HepG2 (cell line): ENCODE measurements at regions not wholly inside any gene's neighbourhood (a gene's known extent, or its start where the extent isn't known, plus 50 kb on each side); places are given as distances from the start of the nearest gene placed in this dataset.

Experiments
- ATAC-seq: fragments of 200-7000 bp; cut with Tn5 transposase; 3 replicates; pipeline ENCODE4 v1.9.1; 2020; ENCODE audit warnings: mild to moderate bottlenecking, moderate library complexity
- BruUV-seq: library from RNA; stranded (reverse); fragments of 400-500 nt; replicated peaks from 2 replicates; lab custom pipeline; 2021; lab: Mats Ljungman, UMichigan
- CTCF ChIA-PET: fragments of 300-600 bp; formaldehyde crosslinking; extraction: SDS; loops from one replicate; lab custom pipeline; 2021; ENCODE audit warnings: low total read pairs, inconsistent platforms, low intra/inter-chr PET ratio; lab: Yijun Ruan, JAX
- POLR2A ChIA-PET: fragments of 350-600 bp; sonication (Branson Sonifier 250); formaldehyde crosslinking; loops from one replicate; lab custom pipeline; 2020; ENCODE audit warnings: antibody characterized with exemption, inconsistent platforms; lab: Yijun Ruan, JAX
- DNase-seq: peaks from one replicate; pipeline ENCODE4 v3.0.0-alpha.2; 2015; ENCODE audit warnings: low spot score
- FAIRE-seq: peaks from 3 replicates; lab custom pipeline; 2011; peaks lifted over from hg19 to GRCh38; lab: Jason Lieb, UNC
- H2AFZ ChIP-seq: one replicate; pipeline ENCODE4 v1.6.1; 2011; ENCODE audit warnings: low read length, inconsistent platforms
- H3K27ac ChIP-seq: fragments of 300-600 bp; 3 replicates; pipeline ENCODE4 v1.8.0; 2011; ENCODE audit warnings: mixed run types, mild to moderate bottlenecking, mixed read lengths, low read length, inconsistent platforms; ENCODE audit not compliant: insufficient read depth; ENCODE audit errors: extremely low read length
- H3K27me3 ChIP-seq, 2 experiments: fragments of 200-600 bp in 1 of 2; 2 replicates in 1 of 2; 3 replicates in 1 of 2; pipeline versions ENCODE4 v1.6.0 to v1.8.0; 2011; ENCODE audit warnings: low read length in 2 of 2, mild to moderate bottlenecking in 2 of 2, moderate library complexity in 2 of 2, inconsistent platforms in 1 of 2; ENCODE audit not compliant: insufficient read depth in 2 of 2, control insufficient read depth in 1 of 2
- H3K36me3 ChIP-seq, 2 experiments: fragments of 200-600 bp in 1 of 2; replicated peaks in 1 of 2; 2 replicates in 1 of 2; 3 replicates in 1 of 2; pipeline versions ENCODE4 v1.5.1 to v1.8.0; 2011; ENCODE audit warnings: low read length in 2 of 2, inconsistent platforms in 1 of 2; ENCODE audit not compliant: insufficient read depth in 2 of 2, control insufficient read depth in 1 of 2
- H3K4me1 ChIP-seq: 2 replicates; pipeline ENCODE4 v1.5.1; 2012; ENCODE audit warnings: low read length, inconsistent platforms; ENCODE audit not compliant: insufficient read depth
- H3K4me2 ChIP-seq: 2 replicates; pipeline ENCODE4 v1.6.0; 2011; ENCODE audit warnings: low read depth, low read length, inconsistent platforms
- H3K4me3 ChIP-seq, 3 experiments: fragments of 200-600 bp in 1 of 3; sonication (generic), shearing (Covaris generic) in 1 of 3; replicated peaks in 1 of 3; 2 replicates each; pipeline ENCODE4 v1.5.1; 2011 to 2016; ENCODE audit warnings: low read length in 3 of 3, inconsistent platforms in 2 of 3, low read depth in 2 of 3, mild to moderate bottlenecking in 2 of 3, control low read depth in 1 of 3, mixed read lengths in 1 of 3; ENCODE audit not compliant: insufficient read depth in 1 of 3
- H3K79me2 ChIP-seq: one replicate; pipeline ENCODE4 v1.6.1; 2011; ENCODE audit warnings: low read length, inconsistent platforms; ENCODE audit not compliant: insufficient read depth
- H3K9ac ChIP-seq: 2 replicates; pipeline ENCODE4 v1.6.0; 2011; ENCODE audit warnings: mild to moderate bottlenecking, low read depth, low read length, inconsistent platforms; ENCODE audit not compliant: insufficient read depth
- H3K9me3 ChIP-seq: 2 replicates; pipeline ENCODE4 v1.5.1; 2012; ENCODE audit warnings: mild to moderate bottlenecking, low read length
- H4K20me1 ChIP-seq: 2 replicates; pipeline ENCODE4 v1.6.0; 2011; ENCODE audit warnings: inconsistent platforms, mild to moderate bottlenecking, low read length, moderate library complexity; ENCODE audit not compliant: insufficient read depth
- CENPT ChIP-seq: sonication (generic); formaldehyde crosslinking; IDR thresholded peaks from 2 replicates; pipeline ENCODE4 v1.8.0; 2022; ENCODE audit warnings: low read depth, mild to moderate bottlenecking, moderate library complexity, missing genetic modification reagents
- FOXC1 ChIP-seq: sonication (generic); formaldehyde crosslinking; IDR thresholded peaks from 2 replicates; pipeline ENCODE4 v1.8.0; 2022; ENCODE audit warnings: mild to moderate bottlenecking, missing genetic modification reagents, borderline replicate concordance
- HOXD1 ChIP-seq: sonication (generic); formaldehyde crosslinking; IDR thresholded peaks from 2 replicates; pipeline ENCODE4 v1.5.0; 2020; ENCODE audit warnings: missing genetic modification reagents
- ISX ChIP-seq: sonication (generic); formaldehyde crosslinking; conservative IDR thresholded peaks from 2 replicates; pipeline ENCODE4 v1.5.0; 2020; ENCODE audit warnings: missing genetic modification reagents
- JARID2 ChIP-seq: sonication (generic); formaldehyde crosslinking; IDR thresholded peaks from 2 replicates; pipeline ENCODE4 v1.8.1; 2023; ENCODE audit warnings: missing genetic modification reagents, inconsistent platforms; ENCODE audit not compliant: insufficient replicate concordance
- NFIB ChIP-seq: sonication (generic); formaldehyde crosslinking; IDR thresholded peaks from 2 replicates; pipeline ENCODE4 v1.9.0; 2021; ENCODE audit warnings: missing genetic modification reagents, mild to moderate bottlenecking, borderline replicate concordance
- NPAS2 ChIP-seq: sonication (generic); formaldehyde crosslinking; IDR thresholded peaks from 2 replicates; pipeline ENCODE4 v1.8.0; 2022; ENCODE audit warnings: mild to moderate bottlenecking, missing genetic modification reagents, borderline replicate concordance
- SKI ChIP-seq: fragments of 450-650 bp; IDR thresholded peaks from one replicate; pipeline ENCODE4 v1.6.1; 2018; ENCODE audit warnings: mild to moderate bottlenecking; ENCODE audit not compliant: partially characterized antibody
- TCF12 ChIP-seq, 2 experiments: fragments of 450-650 bp in 1 of 2; sonication (generic) in 1 of 2; formaldehyde crosslinking in 1 of 2; IDR thresholded peaks; 2 replicates each; pipeline versions ENCODE4 v1.6.1 to v1.8.0; 2017 to 2022; ENCODE audit warnings: antibody characterized with exemption in 1 of 2, mild to moderate bottlenecking in 1 of 2, missing genetic modification reagents in 1 of 2, moderate library complexity in 1 of 2
- TCF7L2 ChIP-seq: IDR thresholded peaks from 2 replicates; pipeline ENCODE4 v1.6.1; 2011; ENCODE audit warnings: mild to moderate bottlenecking, low read depth, low read length, moderate library complexity
- ZNF407 ChIP-seq: sonication (generic); formaldehyde crosslinking; IDR thresholded peaks from one replicate; pipeline ENCODE4 v1.5.1; 2020; ENCODE audit warnings: mild to moderate bottlenecking, missing genetic modification reagents; ENCODE audit errors: not compliant biosample characterization
- ZNF451 ChIP-seq: sonication (generic); formaldehyde crosslinking; IDR thresholded peaks from 2 replicates; pipeline ENCODE4 v1.5.0; 2020; ENCODE audit warnings: mild to moderate bottlenecking, missing genetic modification reagents
- WGBS: methylation state at CpG from one replicate; pipeline ENCODE4 v1.1.6; 2017; ENCODE audit warnings: low lambda C conversion rate; 5-methylcytosine and 5-hydroxymethylcytosine counted together
- in situ Hi-C: cut with HindIII; loops from 2 replicates; pipeline ENCODE4 v1.10.0; 2017; ENCODE audit warnings: low pct_unique_long_range_greater_than_20kb; ENCODE audit not compliant: extremely low pct_ligation_motif_present
- intact Hi-C: fragments of 100-400 bp; cut with micrococcal nuclease; formaldehyde crosslinking; loops from one replicate; pipeline ENCODE4 v1.10.0; 2022; ENCODE audit not compliant: unreplicated experiment

- no TSS peak for BruUV-seq
- H4K20me1 ChIP-seq: no peaks in the 10 kb centered on the region
- ATAC-seq (no peak), DNase-seq (no peak), FAIRE-seq (no peak)
- CTCF ChIA-PET: no interaction called here
- in situ Hi-C loops (no loop called here), intact Hi-C loops (no loop called here)
- peaks cover 0 to 23% of the 10 kb centered on the region in 2 experiments; a peak in 3 of 5 replicates for H3K27me3 ChIP-seq
- H2AFZ ChIP-seq: no peak overlapping the region
- POLR2A ChIA-PET: no interaction called here
- no peaks in the 10 kb centered on the region for H3K9me3 ChIP-seq
- H3K4me2 ChIP-seq: no peak overlapping the region
- H3K27ac ChIP-seq: no peak overlapping the region
- H3K36me3 ChIP-seq: no peaks in the 10 kb centered on the region
- no peaks in the 10 kb centered on the region for H3K79me2 ChIP-seq
- no peak overlapping the region for H3K4me3 ChIP-seq
- H3K9ac ChIP-seq: no peak overlapping the region
- 14% methylated on average over 3 of the region's 3 CpGs for WGBS
- no peaks in the 10 kb centered on the region for H3K4me1 ChIP-seq
- no peak for TF ChIP-seq FOXC1 (CRISPR knock-in tag)
- no peak for TF ChIP-seq JARID2 (CRISPR knock-in tag)
- TF ChIP-seq ZNF451: no peak
- TF ChIP-seq NPAS2 (CRISPR knock-in tag): no peak
- no peak for TF ChIP-seq ZNF407 (CRISPR knock-in tag)
- TF ChIP-seq ISX: no peak
- no peak for TF ChIP-seq CENPT (CRISPR knock-in tag)
- no peak for TF ChIP-seq HOXD1
- TF ChIP-seq NFIB (CRISPR knock-in tag): no peak
- no peak for TF ChIP-seq TCF7L2
- no peak for TF ChIP-seq SKI
- TF ChIP-seq TCF12 (IDR thresholded peaks at IDR 0.05): no peak
- no peak for TF ChIP-seq TCF12 (CRISPR knock-in tag; IDR thresholded peaks at IDR 0.05)
Observed at GRCh38 chr6:118704915-118705314, 53.5 kb upstream of the CEP85L start.
